BJ (cell line): ENCODE measurements at regions not wholly inside any gene's neighbourhood (a gene's known extent, or its start where the extent isn't known, plus 50 kb on each side); places are given as distances from the start of the nearest gene placed in this dataset.

ENCODE experiments used
- CTCF ChIA-PET: fragments of 350-600 bp; formaldehyde crosslinking; extraction: SDS; loops from one replicate; lab custom pipeline; 2021; ENCODE audit warnings: antibody characterized with exemption, inconsistent platforms; lab: Yijun Ruan, JAX
- POLR2A ChIA-PET: fragments of 300-600 bp; sonication (Branson Sonifier 250); formaldehyde crosslinking; extraction: SDS; loops from one replicate; lab custom pipeline; 2021; ENCODE audit warnings: antibody characterized with exemption; lab: Charles Lee
- DNase-seq: peaks from one replicate; pipeline ENCODE4 v3.0.0-alpha.2; 2011; ENCODE audit warnings: low read depth
- H3K27me3 ChIP-seq: 2 replicates; pipeline ENCODE4 v1.6.0; 2011; ENCODE audit warnings: low read length; ENCODE audit not compliant: control insufficient read depth, insufficient read depth
- H3K36me3 ChIP-seq: 2 replicates; pipeline ENCODE4 v1.5.1; 2011; ENCODE audit warnings: low read length; ENCODE audit not compliant: control insufficient read depth, insufficient read depth
- H3K4me3 ChIP-seq: 2 replicates; pipeline ENCODE4 v1.5.1; 2011; ENCODE audit warnings: low read depth, mild to moderate bottlenecking, control low read depth, low read length
- TF ChIP-seq, protein P1 (sequence below): IDR thresholded peaks from 2 replicates; pipeline ENCODE4 v1.5.1; 2011; ENCODE audit warnings: low read depth, mild to moderate bottlenecking, control low read depth, inconsistent platforms, low read length, moderate library complexity; ENCODE audit not compliant: insufficient read depth

DNA sequence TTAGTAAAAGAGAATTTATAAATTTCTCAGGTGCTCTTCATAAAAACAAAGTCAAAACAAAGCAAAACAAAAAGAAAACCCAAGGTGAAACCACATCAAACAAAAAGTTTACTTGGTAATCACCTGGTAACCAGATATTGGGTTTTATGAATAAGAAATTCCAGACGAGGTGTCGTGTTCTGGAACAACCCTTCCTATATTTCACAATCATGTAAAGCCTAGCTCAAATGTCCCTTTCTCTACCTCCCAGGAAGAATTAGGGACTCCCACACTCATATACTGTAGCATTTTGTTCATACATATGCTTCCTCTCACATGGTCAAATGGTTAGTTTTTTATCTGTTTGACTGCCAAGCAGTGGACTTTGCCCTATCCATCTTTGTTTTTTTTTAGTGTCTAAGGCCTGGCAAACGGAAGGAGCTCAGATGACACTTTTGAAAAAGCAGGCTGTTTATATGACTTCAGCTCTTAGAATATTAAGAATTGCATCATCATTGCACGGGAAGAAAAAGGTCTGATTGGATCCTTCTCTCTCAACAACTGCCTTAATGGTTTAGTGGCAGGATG lies 326.7 kb upstream of the TBL1XR1 start:
- no peak overlapping the region for H3K4me3 ChIP-seq
- no peak for DNase-seq
- no peaks in the 10 kb centered on the region for H3K27me3 ChIP-seq
- no peaks in the 10 kb centered on the region for H3K36me3 ChIP-seq
- CTCF ChIA-PET = no interaction called here
- POLR2A ChIA-PET = no interaction called here
- TF ChIP-seq, protein P1, sequence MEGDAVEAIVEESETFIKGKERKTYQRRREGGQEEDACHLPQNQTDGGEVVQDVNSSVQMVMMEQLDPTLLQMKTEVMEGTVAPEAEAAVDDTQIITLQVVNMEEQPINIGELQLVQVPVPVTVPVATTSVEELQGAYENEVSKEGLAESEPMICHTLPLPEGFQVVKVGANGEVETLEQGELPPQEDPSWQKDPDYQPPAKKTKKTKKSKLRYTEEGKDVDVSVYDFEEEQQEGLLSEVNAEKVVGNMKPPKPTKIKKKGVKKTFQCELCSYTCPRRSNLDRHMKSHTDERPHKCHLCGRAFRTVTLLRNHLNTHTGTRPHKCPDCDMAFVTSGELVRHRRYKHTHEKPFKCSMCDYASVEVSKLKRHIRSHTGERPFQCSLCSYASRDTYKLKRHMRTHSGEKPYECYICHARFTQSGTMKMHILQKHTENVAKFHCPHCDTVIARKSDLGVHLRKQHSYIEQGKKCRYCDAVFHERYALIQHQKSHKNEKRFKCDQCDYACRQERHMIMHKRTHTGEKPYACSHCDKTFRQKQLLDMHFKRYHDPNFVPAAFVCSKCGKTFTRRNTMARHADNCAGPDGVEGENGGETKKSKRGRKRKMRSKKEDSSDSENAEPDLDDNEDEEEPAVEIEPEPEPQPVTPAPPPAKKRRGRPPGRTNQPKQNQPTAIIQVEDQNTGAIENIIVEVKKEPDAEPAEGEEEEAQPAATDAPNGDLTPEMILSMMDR = no peak

GRCh38 chr3:177524742-177525141 lies 327.5 kb upstream of the TBL1XR1 start:
- DNase-seq = no peak
- CTCF ChIA-PET = interaction anchor here (0.7 kb wide), 1 partner anchor 63 kb away, joined by 3 read pairs; no protein-coding TSS in a partner anchor
- Histone ChIP-seq H3K4me3 (no peak overlapping the region), H3K36me3 (no peaks in the 10 kb centered on the region), H3K27me3 (no peaks in the 10 kb centered on the region)
- TF ChIP-seq, protein P1 = no peak
- POLR2A ChIA-PET = no interaction called here

- no peaks in the 10 kb centered on the region for H3K36me3 ChIP-seq
- no peak overlapping the region for H3K4me3 ChIP-seq
- TF ChIP-seq, protein P1 = no peak
- ChIA-PET POLR2A (no interaction called here), CTCF (no interaction called here)
- no peak for DNase-seq
- no peaks in the 10 kb centered on the region for H3K27me3 ChIP-seq
These were observed 328.1 kb upstream of the TBL1XR1 start for GRCh38 chr3:177525414-177525813.

DNA sequence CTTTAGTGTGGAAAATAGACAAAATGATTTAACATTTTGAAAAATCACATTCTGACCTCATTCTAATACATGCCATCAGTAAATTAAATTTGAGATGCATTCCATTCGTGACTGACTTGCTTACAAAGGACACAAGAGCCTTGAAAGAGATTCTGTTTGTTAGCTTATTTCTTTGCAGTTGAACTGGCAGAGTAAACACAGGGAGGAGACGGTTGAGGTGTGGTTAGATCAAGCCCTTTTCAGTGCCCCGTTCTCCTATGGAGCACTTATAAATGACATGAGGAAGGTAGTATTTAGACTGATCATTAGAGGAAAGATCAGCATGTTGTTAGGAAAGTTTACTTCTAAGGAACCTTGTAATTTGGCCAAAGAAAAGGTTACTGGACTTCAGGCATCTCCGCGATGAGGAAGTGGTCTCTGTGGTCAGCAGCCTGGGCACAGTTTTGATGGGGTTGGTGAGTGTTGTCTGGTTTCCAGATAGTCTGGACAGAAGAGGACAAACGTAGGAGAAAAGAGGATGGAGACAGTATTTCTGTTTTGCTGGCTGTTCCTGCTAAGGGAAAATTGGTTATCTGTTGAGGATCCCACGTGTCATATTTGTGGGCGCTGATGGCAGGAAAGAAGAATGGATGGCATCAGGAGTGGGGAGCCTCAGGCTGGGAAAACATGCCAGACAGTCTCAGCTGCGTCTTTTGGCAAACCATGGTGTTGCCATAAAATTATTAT lies 328.9 kb upstream of the TBL1XR1 start:
- POLR2A ChIA-PET = no interaction called here
- DNase-seq = no peak
- H3K27me3 ChIP-seq = no peaks in the 10 kb centered on the region

DNA sequence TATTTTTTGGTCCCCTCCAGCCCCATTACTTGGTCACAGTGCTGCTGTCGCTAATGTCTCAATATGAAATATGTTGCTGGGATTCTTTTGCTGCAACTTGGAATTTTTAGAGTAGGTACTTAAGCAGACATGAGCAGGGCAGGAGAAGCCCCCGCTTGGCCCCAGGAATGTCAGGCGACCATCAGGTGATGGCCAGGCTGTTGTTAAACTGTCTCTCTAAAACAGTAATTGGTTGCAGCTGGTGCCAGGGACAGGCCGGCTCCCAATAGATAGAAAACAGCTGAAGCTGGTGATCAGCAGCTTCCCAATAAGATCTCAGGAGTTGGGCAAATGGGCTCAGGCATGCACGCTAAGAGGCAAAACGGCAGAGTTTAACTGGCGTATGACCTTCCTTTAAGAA lies 329.9 kb upstream of the TBL1XR1 start:
- TF ChIP-seq, protein P1 = no peak
- CTCF ChIA-PET = no interaction called here
- no peaks in the 10 kb centered on the region for H3K27me3 ChIP-seq
- H3K36me3 ChIP-seq = no peaks in the 10 kb centered on the region
- DNase-seq = no peak
- no peak overlapping the region for H3K4me3 ChIP-seq
- POLR2A ChIA-PET = no interaction called here

More for the DNA sequence above, 328.9 kb upstream of the TBL1XR1 start:
- H3K4me3 ChIP-seq = no peak overlapping the region
- CTCF ChIA-PET = no interaction called here
- no peaks in the 10 kb centered on the region for H3K36me3 ChIP-seq
- TF ChIP-seq, protein P1 = no peak
